MCF 10A (cell line): ENCODE measurements at regions not wholly inside any gene's neighbourhood (a gene's known extent, or its start where the extent isn't known, plus 50 kb on each side); places are given as distances from the start of the nearest gene placed in this dataset.

ENCODE experiments used
- BruUV-seq: library from RNA; stranded (reverse); fragments of 400-500 nt; replicated peaks from 2 replicates; lab custom pipeline; 2021; lab: Mats Ljungman, UMichigan
- CTCF ChIA-PET: fragments of 300-600 bp; sonication (Branson Sonifier 250); formaldehyde crosslinking; extraction: SDS; loops from one replicate; lab custom pipeline; 2021; ENCODE audit warnings: antibody characterized with exemption, inconsistent platforms; lab: Yijun Ruan, JAX
- POLR2A ChIA-PET: fragments of 300-600, 350-650 bp; sonication (Branson Sonifier 250); formaldehyde crosslinking; extraction: SDS; loops from one replicate; lab custom pipeline; 2020; ENCODE audit warnings: antibody characterized with exemption, inconsistent platforms; lab: Yijun Ruan, JAX
- DNase-seq: peaks from one replicate; pipeline ENCODE4 v3.0.0-alpha.2; 2018; ENCODE audit not compliant: unreplicated experiment
- H3K27ac Mint-ChIP-seq: one replicate; pipeline ENCODE4 v1.8.0; 2022; ENCODE audit warnings: mild to moderate bottlenecking, low read depth, mixed read lengths; ENCODE audit not compliant: unreplicated experiment
- H3K27me3 Mint-ChIP-seq: one replicate; pipeline ENCODE4 v1.8.0; 2022; ENCODE audit warnings: mixed read lengths; ENCODE audit not compliant: insufficient read depth, unreplicated experiment
- H3K36me3 Mint-ChIP-seq: one replicate; pipeline ENCODE4 v1.8.0; 2022; ENCODE audit warnings: mild to moderate bottlenecking, moderate library complexity, mixed read lengths; ENCODE audit not compliant: insufficient read depth, unreplicated experiment
- H3K4me1 Mint-ChIP-seq: one replicate; pipeline ENCODE4 v1.8.0; 2022; ENCODE audit warnings: mixed read lengths; ENCODE audit not compliant: insufficient read depth, unreplicated experiment
- H3K4me3 Mint-ChIP-seq: one replicate; pipeline ENCODE4 v1.8.0; 2022; ENCODE audit warnings: mild to moderate bottlenecking, moderate library complexity, mixed read lengths; ENCODE audit not compliant: unreplicated experiment
- H3K9me3 Mint-ChIP-seq: one replicate; pipeline ENCODE4 v1.8.0; 2022; ENCODE audit warnings: mixed read lengths; ENCODE audit not compliant: unreplicated experiment
- CTCF ChIP-seq: fragments of 200-600 bp; IDR thresholded peaks from one replicate; pipeline ENCODE4 v1.8.0; 2022; ENCODE audit warnings: antibody characterized with exemption, mild to moderate bottlenecking; ENCODE audit not compliant: unreplicated experiment
- intact Hi-C: fragments of 100-400 bp; cut with micrococcal nuclease; formaldehyde crosslinking; loops from 2 replicates; pipeline ENCODE4 v1.14.1; 2022

DNA sequence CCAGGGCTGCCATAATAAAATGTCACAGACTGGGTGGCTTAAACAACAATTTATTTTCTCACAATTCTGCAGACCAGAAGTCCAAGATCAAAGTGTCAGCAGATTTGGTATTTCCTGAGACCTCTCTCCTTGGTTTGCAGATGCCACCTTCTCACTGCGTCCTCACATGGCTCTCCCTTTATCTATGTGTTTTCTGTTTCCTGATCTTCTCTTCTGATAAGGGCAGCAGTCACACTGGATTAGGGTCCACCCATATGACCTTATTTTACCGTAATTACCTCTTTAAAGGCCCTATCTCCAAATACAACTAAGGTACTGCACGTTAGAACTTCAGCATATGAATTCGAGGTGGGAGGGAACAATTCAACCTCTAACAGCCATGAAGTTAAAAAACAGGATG lies 238.9 kb upstream of the API5 start:
- Mint-ChIP-seq H3K36me3 (no peaks in the 10 kb centered on the region), H3K4me1 (no peaks in the 10 kb centered on the region), H3K4me3 (no peak overlapping the region), H3K27ac (no peak overlapping the region), H3K27me3 (no peaks in the 10 kb centered on the region), H3K9me3 (no peaks in the 10 kb centered on the region)
- BruUV-seq, result no TSS peak
- intact Hi-C loops, result no loop called here
- ChIA-PET POLR2A (no interaction called here), CTCF (no interaction called here)
- TF ChIP-seq CTCF, result no peak
- DNase-seq, result no peak

- ChIA-PET POLR2A (interaction anchor here (0.6 kb wide), 1 partner anchor 207 kb away, joined by 3 read pairs; no protein-coding TSS in a partner anchor), CTCF (no interaction called here)
- no peaks in the 10 kb centered on the region for H3K27me3 Mint-ChIP-seq
- no peaks in the 10 kb centered on the region for H3K9me3 Mint-ChIP-seq
- no peaks in the 10 kb centered on the region for H3K4me1 Mint-ChIP-seq
- H3K27ac Mint-ChIP-seq, result no peak overlapping the region
- TF ChIP-seq CTCF, result no peak
- H3K36me3 Mint-ChIP-seq, result no peaks in the 10 kb centered on the region
- H3K4me3 Mint-ChIP-seq, result no peak overlapping the region
- no peak for DNase-seq
- no TSS peak for BruUV-seq
- intact Hi-C loops, result no loop called here
Observed at GRCh38 chr11:43074810-43075209, 237.0 kb upstream of the API5 start.

DNA sequence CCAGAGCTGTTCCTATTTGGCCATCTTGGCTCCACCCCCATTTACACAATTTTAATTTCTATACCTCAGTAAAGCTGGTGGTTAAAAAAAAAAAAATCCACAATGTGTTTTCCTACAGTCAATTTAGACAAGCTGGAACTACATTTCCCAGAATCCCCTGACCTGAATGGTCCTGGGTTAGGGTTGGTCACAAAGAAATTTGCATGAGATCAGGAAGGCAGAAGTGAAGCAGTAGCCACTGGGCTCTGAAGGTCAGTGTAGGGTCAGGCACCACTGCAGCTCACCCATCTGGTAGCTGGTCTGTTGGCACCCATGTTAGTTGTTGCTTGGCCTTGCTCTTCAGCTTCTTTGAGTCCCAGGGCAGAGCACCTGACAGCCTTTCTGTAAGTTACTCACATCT lies 210.7 kb upstream of the API5 start:
- no peaks in the 10 kb centered on the region for H3K4me1 Mint-ChIP-seq
- no peak for TF ChIP-seq CTCF
- H3K27ac Mint-ChIP-seq, result no peak overlapping the region
- ChIA-PET CTCF (interaction anchor here (1.7 kb wide), 1 partner anchor 330 kb away, joined by 4 read pairs; no protein-coding TSS in a partner anchor), POLR2A (no interaction called here)
- no peak overlapping the region for H3K4me3 Mint-ChIP-seq
- intact Hi-C loops, result no loop called here
- peaks cover 24% of the 10 kb centered on the region for H3K9me3 Mint-ChIP-seq
- BruUV-seq, result no TSS peak
- no peaks in the 10 kb centered on the region for H3K27me3 Mint-ChIP-seq
- no peak for DNase-seq
- H3K36me3 Mint-ChIP-seq, result no peaks in the 10 kb centered on the region

DNA sequence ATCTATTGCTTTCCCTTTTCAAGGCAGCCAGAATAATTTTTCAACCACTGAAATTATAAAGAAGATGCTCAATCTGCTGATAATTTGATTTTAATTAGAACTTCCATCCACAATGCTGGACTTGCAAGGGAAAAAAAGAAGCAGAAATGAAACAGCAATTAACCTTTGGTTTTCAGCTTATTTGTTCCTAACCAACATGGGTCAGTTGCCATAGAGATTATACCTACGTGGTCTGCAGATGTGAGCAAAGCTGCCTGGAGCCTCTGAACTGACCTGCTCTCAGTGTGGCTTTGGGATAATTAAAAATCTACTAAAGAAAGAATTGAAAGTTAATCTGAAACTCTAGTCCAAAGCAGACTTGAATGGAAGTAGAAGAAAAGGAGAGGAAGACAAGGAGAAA lies 195.7 kb upstream of the API5 start:
- H3K4me1 Mint-ChIP-seq, result no peaks in the 10 kb centered on the region
- no peaks in the 10 kb centered on the region for H3K27me3 Mint-ChIP-seq
- CTCF ChIA-PET, result interaction anchor here (1.0 to 1.7 kb wide), 2 partner anchors 13 to 167 kb away, joined by 3 to 5 read pairs; no protein-coding TSS in a partner anchor
- H3K27ac Mint-ChIP-seq, result no peak overlapping the region
- intact Hi-C loops, result no loop called here
- H3K36me3 Mint-ChIP-seq, result no peaks in the 10 kb centered on the region
- POLR2A ChIA-PET, result interaction anchor here (0.7 kb wide), 1 partner anchor 1220 kb away, joined by 3 read pairs; no protein-coding TSS in a partner anchor
- no peak for DNase-seq
- no peak overlapping the region for H3K4me3 Mint-ChIP-seq
- BruUV-seq, result no TSS peak
- peaks cover 13% of the 10 kb centered on the region for H3K9me3 Mint-ChIP-seq
- TF ChIP-seq CTCF, result no peak
